Sigmoid colon (tissue), 6 donors: ENCODE measurements at regions not wholly inside any gene's neighbourhood (a gene's known extent, or its start where the extent isn't known, plus 50 kb on each side); places are given as distances from the start of the nearest gene placed in this dataset.

Experiments
- DNase-seq: peaks from one replicate; pipeline ENCODE4 v3.0.0-alpha.2; 2019
- H3K27ac ChIP-seq, 4 donors: fragments of 200-600 bp; sonication (generic); one replicate each; pipeline ENCODE4 v1.5.1; 2016 to 2019; ENCODE audit warnings: mild to moderate bottlenecking in 1 of 4
- H3K27me3 ChIP-seq, 3 donors: fragments of 200-600 bp; sonication (generic); one replicate each; pipeline ENCODE4 v1.5.1; 2019; ENCODE audit warnings: mild to moderate bottlenecking in 1 of 3
- H3K36me3 ChIP-seq, 4 donors: fragments of 200-600 bp; sonication (generic); one replicate each; pipeline ENCODE4 v1.5.1; 2016 to 2019
- H3K4me1 ChIP-seq, 4 donors: fragments of 200-600 bp; sonication (generic); one replicate each; pipeline ENCODE4 v1.5.1; 2017 to 2019
- H3K4me3 ChIP-seq, 4 donors: fragments of 200-600 bp; sonication (generic); one replicate each; pipeline ENCODE4 v1.5.1; 2017 to 2019; ENCODE audit warnings: mild to moderate bottlenecking in 2 of 4, moderate library complexity in 1 of 4
- H3K9me3 ChIP-seq, 4 donors: fragments of 200-600 bp in 3 of 4; sonication (generic) in 3 of 4; one replicate each; pipeline versions ENCODE4 v1.5.1 to v1.6.1; 2013 to 2019
- CTCF ChIP-seq, 4 experiments: fragments of 450-650 bp in 3 of 4; fragments of 200-600 bp in 1 of 4; IDR thresholded peaks; one replicate each; pipeline ENCODE4 v1.5.1; 2016 to 2019; ENCODE audit warnings: antibody characterized with exemption in 4 of 4, mild to moderate bottlenecking in 3 of 4, moderate library complexity in 2 of 4
- EP300 ChIP-seq, 4 donors: sonication (generic); formaldehyde crosslinking; IDR thresholded peaks; one replicate each; pipeline ENCODE4 v1.6.1; 2017; ENCODE audit warnings: antibody characterized with exemption in 4 of 4
- POLR2A ChIP-seq, 2 donors: fragments of 450-650 bp; IDR thresholded peaks; one replicate each; pipeline ENCODE4 v1.6.1; 2016; ENCODE audit warnings: antibody characterized with exemption in 2 of 2, mild to moderate bottlenecking in 2 of 2, moderate library complexity in 2 of 2
- POLR2AphosphoS5 ChIP-seq, 4 donors: sonication (generic); formaldehyde crosslinking; IDR thresholded peaks; one replicate each; pipeline ENCODE4 v1.6.1; 2017; ENCODE audit warnings: antibody characterized with exemption in 4 of 4
- WGBS, 2 donors: extraction: QIAGEN DNeasy Blood & Tissue Kit; methylation state at CpG; one replicate each; pipeline ENCODE4 v1.1.7; 2013; 5-methylcytosine and 5-hydroxymethylcytosine counted together
- intact Hi-C: fragments of 100-400 bp; cut with DNase I; formaldehyde crosslinking; loops from one replicate; pipeline ENCODE4 v1.15.1; 2023
- donor health status: healthy with polysubstance abuse.
- donor health status: healthy.

GRCh38 chr2:238587776-238588660 lies 161.3 kb downstream of the ASB1 start:
- peak; percentile 52 for DNase-seq
- H3K4me3 ChIP-seq = no peak overlapping the region
- no peaks in the 10 kb centered on the region for H3K27me3 ChIP-seq
- H3K4me1 ChIP-seq = peaks cover 0 to 16% (median 10%) of the 10 kb centered on the region in 4 donors
- H3K9me3 ChIP-seq = peaks cover 0 to 4% (median 0%) of the 10 kb centered on the region in 4 donors
- H3K27ac ChIP-seq = no peak overlapping the region
- TF ChIP-seq POLR2A (IDR thresholded peaks at IDR 0.05) (no peak), POLR2AphosphoS5 (IDR thresholded peaks at IDR 0.05) (no peak), EP300 (IDR thresholded peaks at IDR 0.05) (no peak)
- intact Hi-C loops = loop anchor here (5.0 kb wide), 1 partner anchor 61 kb away; no protein-coding TSS in a partner anchor
- 84 to 95% methylated on average over 12 of the region's 12 CpGs for WGBS, 2 donors
- no peaks in the 10 kb centered on the region for H3K36me3 ChIP-seq

- intact Hi-C loops = loop anchor here (5.0 kb wide), 1 partner anchor 63 kb away; no protein-coding TSS in a partner anchor
These were observed 163.1 kb downstream of the ASB1 start for GRCh38 chr2:238589591-238590460.

DNA sequence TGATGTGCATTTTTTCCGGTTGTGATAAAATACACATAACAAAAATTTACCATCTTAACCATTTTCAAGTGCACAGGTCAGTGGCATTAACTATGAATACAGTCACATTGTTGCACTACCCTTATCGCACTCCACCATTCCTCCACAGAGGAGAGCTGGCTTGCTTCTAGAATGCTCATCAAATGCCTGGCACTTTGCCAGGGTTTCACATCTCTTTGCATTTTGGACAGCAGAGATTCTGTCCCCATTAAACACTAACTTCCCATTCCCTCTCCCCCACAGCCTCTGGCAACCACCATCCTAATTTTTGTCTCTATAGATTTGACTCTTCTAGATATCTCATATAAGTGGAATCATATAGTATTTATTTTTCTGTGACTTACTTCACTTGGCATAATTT lies 165.0 kb downstream of the ASB1 start:
- WGBS, 2 donors = 55 to 85% methylated on average over 2 of the region's 2 CpGs
- TF ChIP-seq POLR2A (IDR thresholded peaks at IDR 0.05) (no peak), EP300 (IDR thresholded peaks at IDR 0.05) (no peak), CTCF (IDR thresholded peaks at IDR 0.05) (no peak), POLR2AphosphoS5 (IDR thresholded peaks at IDR 0.05) (no peak)
- peaks cover 0 to 17% (median 15%) of the 10 kb centered on the region in 4 donors for H3K4me1 ChIP-seq
- no peak for DNase-seq
- no peaks in the 10 kb centered on the region for H3K27me3 ChIP-seq
- H3K27ac ChIP-seq = no peak overlapping the region
- no peak overlapping the region for H3K4me3 ChIP-seq
- no peaks in the 10 kb centered on the region for H3K9me3 ChIP-seq
- no peaks in the 10 kb centered on the region for H3K36me3 ChIP-seq
- intact Hi-C loops = no loop called here

More at GRCh38 chr2:238589591-238590460, 163.1 kb downstream of the ASB1 start:
- whole genome bisulfite sequencing, 2 donors = 78 to 89% methylated on average over 16 of the region's 16 CpGs
- Histone ChIP-seq H3K27me3 (no peaks in the 10 kb centered on the region), H3K4me3 (no peak overlapping the region), H3K9me3 (no peaks in the 10 kb centered on the region), H3K4me1 (peaks cover 0 to 16% (median 10%) of the 10 kb centered on the region in 4 donors), H3K36me3 (no peaks in the 10 kb centered on the region), H3K27ac (no peak overlapping the region)
- no peak for TF ChIP-seq POLR2AphosphoS5 (IDR thresholded peaks at IDR 0.05)
- TF ChIP-seq EP300 (IDR thresholded peaks at IDR 0.05) = no peak
- no peak for TF ChIP-seq CTCF (IDR thresholded peaks at IDR 0.05)
- TF ChIP-seq POLR2A (IDR thresholded peaks at IDR 0.05) = no peak
- DNase-seq = peak; percentile 58

- intact Hi-C loops = no loop called here
- TF ChIP-seq CTCF (IDR thresholded peaks at IDR 0.05) = no peak
- no peak for TF ChIP-seq EP300 (IDR thresholded peaks at IDR 0.05)
- DNase-seq = no peak
- H3K4me3 ChIP-seq = no peak overlapping the region
- 71 to 87% methylated on average over 12 of the region's 12 CpGs for WGBS, 2 donors
- H3K9me3 ChIP-seq = no peaks in the 10 kb centered on the region
- peaks cover 0 to 26% (median 24%) of the 10 kb centered on the region in 4 donors for H3K4me1 ChIP-seq
- H3K36me3 ChIP-seq = no peaks in the 10 kb centered on the region
- no peak overlapping the region for H3K27ac ChIP-seq
- H3K27me3 ChIP-seq = no peaks in the 10 kb centered on the region
These were observed 166.5 kb downstream of the ASB1 start for GRCh38 chr2:238593236-238593635.

DNA sequence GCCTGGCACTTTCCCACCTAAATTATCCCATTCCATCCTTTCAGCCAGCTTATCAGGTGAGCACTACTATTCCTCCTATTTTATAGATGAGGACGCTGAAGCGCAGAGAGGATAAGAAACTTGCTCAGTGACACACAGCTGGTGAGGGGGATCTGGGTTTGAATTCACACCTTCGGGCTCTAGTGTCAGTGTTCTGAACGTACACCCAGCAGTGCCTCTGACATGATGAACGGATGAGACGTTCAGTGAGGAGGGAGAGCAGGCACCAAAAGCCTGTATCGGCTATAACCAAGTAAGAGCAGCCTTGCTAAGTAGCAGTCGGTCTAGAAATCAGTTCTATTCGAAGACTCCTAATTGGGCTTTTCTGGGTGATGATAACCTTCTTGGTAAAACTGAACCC lies 167.0 kb downstream of the ASB1 start:
- Histone ChIP-seq H3K36me3 (no peaks in the 10 kb centered on the region), H3K4me3 (no peak overlapping the region), H3K9me3 (no peaks in the 10 kb centered on the region), H3K27ac (no peak overlapping the region), H3K27me3 (no peaks in the 10 kb centered on the region), H3K4me1 (peaks cover 0 to 30% (median 28%) of the 10 kb centered on the region in 4 donors)
- intact Hi-C loops = no loop called here
- 92 to 93% methylated on average over 9 of the region's 9 CpGs for WGBS, 2 donors
- no peak for DNase-seq
- TF ChIP-seq POLR2AphosphoS5 (IDR thresholded peaks at IDR 0.05) (no peak), CTCF (IDR thresholded peaks at IDR 0.05) (no peak)
